ELR (cell line): ENCODE measurements at regions not wholly inside any gene's neighbourhood (a gene's known extent, or its start where the extent isn't known, plus 50 kb on each side); places are given as distances from the start of the nearest gene placed in this dataset.
"Not testable (repeated sequence)": the region's sequence is repeated elsewhere in the genome, so short reads cannot be mapped to it uniquely, and the experiment has no call there.

Experiments
- DNase-seq: peaks from one replicate; pipeline ENCODE4 v3.0.0-alpha.2; 2015; ENCODE audit warnings: low read depth

DNA sequence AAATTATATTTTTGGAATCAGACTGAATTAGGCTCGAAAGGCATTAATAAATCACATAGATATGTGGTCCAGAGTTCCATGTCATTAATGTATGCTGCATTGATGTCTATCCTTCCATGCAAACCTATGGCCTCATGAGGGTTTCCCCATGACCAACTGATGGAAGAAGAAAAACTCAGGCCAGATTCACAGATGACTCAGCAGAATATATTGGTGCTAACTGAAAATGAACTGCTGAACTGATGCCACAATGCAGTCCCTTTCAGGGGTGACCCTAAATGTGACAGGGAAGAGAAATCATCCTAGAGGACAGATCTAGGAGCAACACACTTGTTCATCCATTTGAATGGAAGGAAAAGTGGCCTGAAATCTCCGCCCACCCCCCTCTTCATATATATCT, 110.5 kb upstream of the KCND3 start:
- no peak for DNase-seq

- DNase-seq: no peak
Observed at GRCh38 chr1:112105557-112105956, 116.1 kb upstream of the KCND3 start.

- DNase-seq: no peak
Observed at GRCh38 chr1:112110031-112110430, 120.6 kb upstream of the KCND3 start.

- DNase-seq: no peak
Observed at GRCh38 chr1:112111734-112112133, 122.3 kb upstream of the KCND3 start.

- no peak for DNase-seq
Observed at GRCh38 chr1:112114540-112114939, 125.1 kb upstream of the KCND3 start.

GRCh38 chr1:112126598-112126997, 137.1 kb upstream of the KCND3 start:
- DNase-seq: no peak

DNA sequence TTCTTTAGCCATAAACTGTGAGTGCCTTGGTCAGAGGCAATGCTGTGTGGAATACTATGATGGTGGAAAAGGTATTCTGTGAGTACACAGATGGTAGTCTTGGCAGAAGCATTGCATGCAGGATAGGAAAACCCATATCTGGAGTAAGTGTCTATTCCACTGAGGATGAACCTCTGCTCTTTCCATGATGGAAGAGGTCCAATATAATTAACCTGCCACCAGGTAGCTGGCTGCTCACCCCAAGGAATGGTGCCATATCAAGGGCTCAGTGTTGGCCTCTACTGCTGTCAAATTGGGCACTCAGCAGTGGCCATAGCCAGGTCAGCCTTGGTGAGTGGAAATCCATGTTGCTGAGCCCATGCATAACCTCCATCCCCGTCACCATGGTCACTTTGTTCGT, 138.1 kb upstream of the KCND3 start:
- DNase-seq: not testable (repeated sequence)

DNA sequence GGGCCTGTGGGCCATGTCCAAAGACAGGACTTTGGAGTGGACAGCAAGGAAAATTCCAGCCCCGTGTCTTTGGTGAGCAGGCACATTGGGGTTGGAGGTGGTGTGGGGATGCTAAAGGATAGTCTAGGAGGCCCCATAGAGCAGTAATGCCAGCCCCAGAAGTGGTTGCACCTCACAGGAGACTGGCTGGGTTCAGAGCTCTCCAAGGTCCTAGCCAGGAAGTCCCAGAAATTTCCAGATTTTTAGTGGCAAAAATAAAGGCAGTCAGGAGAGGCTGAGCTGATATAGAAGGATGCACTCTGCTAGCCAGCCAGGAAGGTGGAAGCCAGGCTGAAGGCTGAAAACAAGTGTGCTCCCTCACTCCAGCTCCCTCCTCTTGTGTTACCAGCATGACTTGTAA, 144.0 kb upstream of the KCND3 start:
- DNase-seq: no peak

DNA sequence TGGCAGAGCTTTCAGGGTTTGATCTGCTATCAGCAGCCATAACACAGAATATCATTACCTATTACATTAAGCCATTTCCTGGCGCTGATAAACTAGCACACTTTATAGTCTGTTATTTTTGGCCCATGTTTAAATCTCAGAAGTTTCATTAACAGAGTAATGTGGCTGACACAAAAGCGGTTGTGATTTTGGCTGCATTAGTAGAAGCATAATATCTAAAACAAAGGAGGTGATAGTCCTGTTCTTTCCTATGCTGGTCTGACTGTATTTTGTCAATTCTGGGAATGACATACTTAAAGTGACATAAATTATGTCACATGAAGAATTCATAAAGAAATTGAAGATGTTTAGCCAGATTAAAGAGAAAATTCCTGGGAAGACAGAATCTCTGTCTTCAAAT, 151.3 kb upstream of the KCND3 start:
- DNase-seq: no peak

DNA sequence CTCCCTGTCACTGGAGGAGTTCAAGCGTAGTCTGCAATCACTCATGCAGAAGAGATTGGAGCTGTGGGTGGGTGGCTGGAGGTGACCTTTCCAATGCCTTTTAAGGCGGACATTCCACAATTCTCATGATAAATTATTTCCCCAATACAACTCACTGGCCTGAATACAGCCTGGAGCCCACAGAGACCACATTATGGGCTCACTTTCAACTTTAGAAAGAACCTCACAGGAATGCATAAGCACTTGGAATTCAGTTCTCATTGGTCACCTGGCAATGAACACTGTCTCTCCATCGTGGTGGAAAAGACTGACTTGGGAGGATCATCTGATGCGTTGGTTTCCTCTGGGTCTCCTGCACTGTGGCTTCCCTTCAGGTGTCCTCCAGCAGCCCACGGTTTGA, 151.8 kb upstream of the KCND3 start:
- no peak for DNase-seq

- no peak for DNase-seq
Observed at GRCh38 chr1:112141923-112142322, 152.5 kb upstream of the KCND3 start.

DNA sequence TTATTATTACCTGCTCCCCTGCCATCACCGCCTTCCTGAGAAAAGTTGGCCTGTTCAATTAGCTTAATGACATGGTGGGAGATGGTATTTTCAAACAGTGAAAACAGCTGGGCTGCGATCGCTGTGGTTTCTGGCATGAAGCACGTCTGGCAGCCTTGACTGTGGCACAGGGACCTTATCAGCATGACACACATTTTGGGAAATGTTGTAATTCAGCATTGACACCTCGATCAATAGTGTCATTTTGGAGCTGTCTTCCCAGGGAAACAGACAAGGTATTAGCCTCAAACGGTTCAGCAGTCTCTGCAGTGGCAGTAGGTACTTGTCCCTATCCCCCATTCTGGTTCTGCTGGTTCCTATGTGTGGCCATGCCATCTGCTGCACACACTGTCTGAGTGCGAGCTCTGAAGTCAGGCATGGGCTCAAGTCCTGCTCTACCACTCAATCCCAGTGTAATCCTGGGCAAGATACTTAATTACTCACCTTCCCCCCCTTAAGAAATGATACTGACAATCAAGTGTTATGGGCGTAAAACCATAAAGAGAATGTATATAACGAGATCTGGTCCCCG, 154.5 kb upstream of the KCND3 start:
- DNase-seq: no peak

- no peak for DNase-seq
Observed at GRCh38 chr1:112144733-112145426, 155.4 kb upstream of the KCND3 start.

DNA sequence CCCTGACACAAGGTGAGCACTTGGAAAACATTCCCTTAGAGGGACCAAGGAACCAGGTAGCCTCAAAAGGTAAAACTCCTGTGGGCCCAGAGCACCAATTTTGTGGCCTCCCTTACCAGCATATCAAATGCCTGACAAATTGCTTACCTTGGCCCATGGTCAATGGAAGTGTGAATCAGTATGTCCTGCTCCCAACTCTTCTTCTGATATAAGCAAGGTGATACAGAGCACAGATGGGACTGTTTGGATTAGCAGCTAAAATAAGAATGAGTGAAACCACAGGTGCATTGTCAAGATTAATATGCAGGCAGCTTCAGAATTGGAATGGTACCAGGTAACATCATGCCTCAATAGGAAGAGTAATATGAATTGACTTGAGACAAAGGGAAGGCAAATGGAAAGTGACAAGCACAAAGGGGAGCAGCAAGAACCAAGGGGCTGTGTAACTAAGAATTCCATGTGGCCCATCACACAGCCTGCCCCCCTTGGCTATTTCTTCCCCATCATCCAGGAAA, 156.8 kb upstream of the KCND3 start:
- no peak for DNase-seq

DNA sequence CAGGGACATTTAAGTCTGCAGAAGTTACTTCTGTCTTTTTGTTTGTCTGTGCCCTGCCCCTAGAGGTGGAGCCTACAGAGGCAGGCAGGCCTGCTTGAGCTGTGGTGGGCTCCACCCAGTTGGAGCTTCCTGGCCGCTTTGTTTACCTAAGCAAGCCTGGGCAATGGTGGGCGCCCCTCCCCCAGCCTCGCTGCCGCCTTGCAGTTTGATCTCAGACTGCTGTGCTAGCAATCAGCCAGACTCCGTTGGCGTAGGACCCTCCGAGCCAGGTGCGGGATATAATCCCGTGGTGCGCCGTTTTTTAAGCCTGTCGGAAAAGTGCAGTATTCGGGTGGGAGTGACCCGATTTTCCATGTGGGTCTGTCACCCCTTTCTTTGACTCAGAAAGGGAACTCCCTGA, 170.7 kb upstream of the KCND3 start:
- DNase-seq: not testable (repeated sequence)

DNA sequence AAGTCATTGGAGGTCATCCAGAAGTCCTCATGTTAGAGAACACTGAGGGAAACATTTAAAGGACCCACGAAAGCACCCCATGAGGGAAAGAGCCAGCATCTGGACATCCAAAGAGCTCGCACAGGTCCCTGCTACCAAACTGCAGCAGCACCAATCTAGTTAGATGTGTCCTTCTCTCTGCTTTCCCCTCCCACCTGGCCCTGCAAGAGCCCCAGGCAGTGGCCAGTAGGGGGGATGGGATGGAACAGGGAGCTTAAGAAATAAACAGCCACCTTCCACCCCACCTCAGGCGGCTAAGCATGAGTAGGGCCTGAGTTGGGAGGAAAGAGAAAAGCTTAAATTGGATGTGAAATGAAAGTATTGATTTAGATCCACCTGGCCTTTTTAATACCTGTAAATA, 175.9 kb upstream of the KCND3 start:
- DNase-seq: no peak

DNA sequence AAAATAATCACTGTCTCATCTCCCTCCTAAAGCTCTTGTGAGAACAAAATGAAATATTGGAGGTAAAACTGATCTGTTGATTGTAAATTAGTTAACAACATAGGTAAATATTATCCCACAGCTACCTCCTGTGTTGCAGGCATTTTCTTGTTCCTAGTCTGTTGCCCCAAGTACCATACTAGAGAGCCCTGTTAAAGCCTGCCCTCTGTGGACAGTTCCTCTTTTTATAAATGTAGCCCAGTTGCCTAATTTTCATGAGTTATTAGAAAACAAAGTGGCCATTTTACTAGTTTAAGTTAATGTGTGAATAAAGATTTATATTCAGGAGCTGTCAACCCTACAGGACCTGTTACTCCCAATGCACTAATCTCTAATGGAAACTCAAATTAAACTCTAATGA, 180.0 kb upstream of the KCND3 start:
- no peak for DNase-seq

GRCh38 chr1:112172294-112172882, 182.9 kb upstream of the KCND3 start:
- peak; percentile 60 for DNase-seq

DNA sequence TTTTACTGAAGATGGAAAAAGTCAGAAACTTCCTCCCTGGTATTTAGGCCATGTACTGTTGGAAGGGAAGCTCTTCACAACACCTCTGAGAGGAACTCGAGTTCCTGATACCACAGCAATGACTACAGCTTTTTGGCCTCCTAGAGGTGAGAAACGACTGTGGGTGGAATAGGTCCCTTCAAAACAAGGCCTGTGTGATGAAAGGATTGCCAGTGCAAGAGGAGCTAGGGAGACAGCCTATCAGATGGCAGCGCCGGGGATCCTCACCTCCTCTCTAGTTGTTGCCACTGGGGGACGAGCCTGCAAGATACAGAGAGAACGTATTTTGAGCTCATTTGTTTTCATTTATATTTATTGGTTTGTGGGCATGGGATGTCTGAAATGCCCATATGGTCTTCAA, 187.8 kb upstream of the KCND3 start:
- no peak for DNase-seq

DNA sequence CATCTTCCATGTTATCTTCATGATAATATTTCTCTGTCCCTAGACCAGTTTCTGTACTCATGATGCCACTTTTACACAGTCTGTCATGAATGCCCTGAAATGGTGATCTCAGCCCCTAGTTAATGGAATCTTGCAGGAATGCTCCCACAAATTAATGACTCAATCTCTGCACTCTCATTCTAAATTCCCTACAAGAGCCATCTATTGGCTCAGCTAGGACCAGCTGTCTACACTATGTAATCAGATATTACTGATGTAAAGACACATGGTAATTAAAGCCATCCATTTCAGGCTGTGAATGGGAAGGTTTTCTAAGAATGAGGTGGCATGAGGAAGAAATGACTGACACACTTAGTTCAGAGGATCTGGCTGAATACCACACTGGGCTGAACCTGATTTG, 199.1 kb upstream of the KCND3 start:
- DNase-seq: no peak

DNA sequence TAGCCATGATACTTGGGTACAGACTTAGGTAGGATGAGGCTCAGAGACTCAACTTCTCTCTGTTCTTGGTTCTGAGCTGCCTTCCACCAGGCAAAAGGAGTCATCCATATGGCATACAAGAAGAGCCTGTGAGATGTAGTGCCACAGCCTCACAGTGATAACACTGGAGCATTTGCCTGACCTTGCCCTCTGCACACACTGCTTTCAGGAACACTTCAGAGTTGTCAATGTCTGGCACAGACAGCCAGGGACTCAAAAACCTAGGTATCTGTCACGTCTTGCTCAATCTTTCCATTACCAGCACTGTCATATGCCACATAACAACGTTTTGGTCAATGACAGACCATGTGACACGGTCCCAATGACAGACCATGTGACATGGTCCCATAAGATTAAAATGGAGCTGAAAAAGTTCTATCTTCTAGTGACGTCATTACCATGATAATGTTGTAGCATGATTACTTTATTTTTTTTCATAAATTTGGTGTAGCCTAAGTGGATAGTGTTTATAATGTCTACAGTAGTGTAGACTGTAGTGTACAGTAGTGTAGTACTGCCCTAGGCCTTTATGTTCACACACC, 199.9 kb upstream of the CTTNBP2NL start:
- DNase-seq: no peak

DNA sequence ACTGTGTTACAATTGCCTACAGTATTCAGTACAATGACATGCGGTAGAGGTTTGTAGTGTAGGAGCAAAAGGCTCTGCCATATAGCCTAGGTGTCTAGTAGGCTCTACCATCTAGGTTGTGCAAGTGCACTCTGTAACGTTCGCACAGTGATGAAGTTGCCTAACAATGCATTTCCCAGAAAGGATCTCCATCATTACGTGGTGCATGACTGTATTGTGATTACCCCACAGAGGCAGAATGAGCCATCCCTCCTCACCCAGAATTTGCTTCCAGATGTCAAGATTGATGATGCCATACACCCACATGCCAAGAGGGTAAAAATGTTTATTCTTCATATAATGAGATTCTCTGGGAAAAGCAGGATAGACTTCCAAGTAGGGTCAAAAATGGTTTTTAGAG, 199.3 kb upstream of the CTTNBP2NL start:
- no peak for DNase-seq

DNA sequence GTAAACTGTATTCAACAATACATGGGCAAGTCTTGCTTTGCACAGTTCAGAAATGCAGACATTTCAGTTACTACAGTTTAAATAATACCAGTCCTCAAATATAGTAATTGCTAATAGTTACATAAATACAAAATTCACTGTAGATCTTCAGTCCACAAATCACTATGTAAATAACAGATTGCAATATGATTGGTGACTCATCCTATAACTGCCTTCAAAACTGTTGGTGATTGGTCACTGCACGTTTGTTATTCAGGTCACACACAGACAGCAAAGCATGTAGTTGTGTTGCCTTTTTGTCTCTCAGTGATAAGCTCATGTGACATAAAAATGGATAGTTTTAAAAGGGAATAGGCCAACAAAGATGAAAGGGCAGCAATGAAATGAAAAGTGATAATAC, 186.5 kb upstream of the CTTNBP2NL start:
- DNase-seq: no peak
